SK-N-SH (cell line): ENCODE measurements at regions not wholly inside any gene's neighbourhood (a gene's known extent, or its start where the extent isn't known, plus 50 kb on each side); places are given as distances from the start of the nearest gene placed in this dataset.

ENCODE experiments used
- CTCF ChIA-PET: fragments of 300-600, 350-600 bp; formaldehyde crosslinking; extraction: SDS; loops from one replicate; lab custom pipeline; 2021; lab: Yijun Ruan, JAX
- POLR2A ChIA-PET: fragments of 350-600 bp; sonication (Branson Sonifier 250); formaldehyde crosslinking; extraction: SDS; loops from one replicate; lab custom pipeline; 2020; ENCODE audit warnings: antibody characterized with exemption, inconsistent platforms; lab: Yijun Ruan, JAX
- DNase-seq: peaks from one replicate; pipeline ENCODE4 v3.0.0; 2012
- H2AFZ ChIP-seq: fragments of 200-600 bp; sonication (generic); 2 replicates; pipeline ENCODE4 v1.8.1; 2016; ENCODE audit warnings: antibody characterized with exemption, mild to moderate bottlenecking, low read depth
- H3F3A ChIP-seq: fragments of 200-600 bp; sonication (generic); replicated peaks from 2 replicates; pipeline ENCODE3; 2016; ENCODE audit warnings: antibody characterized with exemption, mild to moderate bottlenecking; ENCODE audit not compliant: insufficient read depth
- H3K27ac ChIP-seq, 2 experiments: fragments of 200-500 bp in 1 of 2; fragments of 200-600 bp in 1 of 2; sonication (Bioruptor generic) in 1 of 2; sonication (generic), shearing (Covaris generic) in 1 of 2; 2 replicates each; pipeline versions ENCODE4 v1.5.1 to v1.6.1; 2014 to 2016; ENCODE audit warnings: low read depth in 2 of 2, inconsistent platforms in 1 of 2, low read length in 1 of 2, mild to moderate bottlenecking in 1 of 2, mixed read lengths in 1 of 2
- H3K27me3 ChIP-seq: fragments of 200-600 bp; sonication (generic), shearing (Covaris generic); 2 replicates; pipeline ENCODE4 v1.6.1; 2016; ENCODE audit warnings: mixed run types; ENCODE audit not compliant: insufficient read depth
- H3K36me3 ChIP-seq, 2 experiments: fragments of 200-500 bp in 1 of 2; fragments of 200-600 bp in 1 of 2; sonication (Bioruptor generic) in 1 of 2; sonication (generic) in 1 of 2; replicated peaks in 1 of 2; 2 replicates each; pipeline versions ENCODE3 to v1.5.1; 2014 to 2016; ENCODE audit warnings: low read length in 1 of 2, mild to moderate bottlenecking in 1 of 2; ENCODE audit not compliant: insufficient read depth in 2 of 2, control insufficient read depth in 1 of 2
- H3K4me1 ChIP-seq, 2 experiments: fragments of 200-500 bp in 1 of 2; fragments of 200-600 bp in 1 of 2; sonication (Bioruptor generic) in 1 of 2; sonication (generic), shearing (Covaris generic) in 1 of 2; 2 replicates each; pipeline versions ENCODE4 v1.5.1 to v1.6.1; 2014 to 2016; ENCODE audit warnings: low read depth in 1 of 2, low read length in 1 of 2, mixed run types in 1 of 2; ENCODE audit not compliant: insufficient read depth in 2 of 2, control insufficient read depth in 1 of 2
- H3K4me2 ChIP-seq: fragments of 200-600 bp; sonication (generic), shearing (Covaris generic); 2 replicates; pipeline ENCODE4 v1.6.1; 2017; ENCODE audit warnings: mixed run types
- H3K4me3 ChIP-seq, 2 experiments: fragments of 200-500 bp in 1 of 2; fragments of 200-600 bp in 1 of 2; sonication (Bioruptor generic) in 1 of 2; sonication (generic), shearing (Covaris generic) in 1 of 2; 2 replicates each; pipeline versions ENCODE4 v1.5.1 to v1.8.1; 2014 to 2016; ENCODE audit warnings: low read depth in 2 of 2, inconsistent platforms in 1 of 2, low read length in 1 of 2, mild to moderate bottlenecking in 1 of 2, mixed read lengths in 1 of 2, moderate library complexity in 1 of 2
- H3K79me2 ChIP-seq: fragments of 200-600 bp; sonication (generic); 2 replicates; pipeline ENCODE4 v1.8.1; 2017; ENCODE audit warnings: mild to moderate bottlenecking; ENCODE audit not compliant: insufficient read depth
- H3K9ac ChIP-seq: fragments of 200-600 bp; sonication (generic); 2 replicates; pipeline ENCODE4 v1.6.1; 2017; ENCODE audit warnings: mixed run types
- H3K9me2 ChIP-seq: fragments of 200-600 bp; sonication (generic); 2 replicates; pipeline ENCODE4 v1.6.1; 2017; ENCODE audit warnings: mixed run types
- H3K9me3 ChIP-seq: fragments of 200-600 bp; sonication (generic); 2 replicates; pipeline ENCODE4 v1.6.1; 2017; ENCODE audit warnings: mixed run types, mild to moderate bottlenecking, moderate library complexity
- H4K20me1 ChIP-seq: fragments of 200-600 bp; sonication (generic); 2 replicates; pipeline ENCODE4 v1.6.1; 2017; ENCODE audit warnings: mild to moderate bottlenecking, mixed run types; ENCODE audit not compliant: insufficient read depth
- ELF1 ChIP-seq: IDR thresholded peaks from 2 replicates; pipeline ENCODE4 v1.4.0; 2012
- EZH2phosphoT487 ChIP-seq: fragments of 200-600 bp; sonication (generic); IDR thresholded peaks from 2 replicates; pipeline ENCODE4 v1.6.1; 2017; ENCODE audit warnings: low read depth, mixed run types, mild to moderate bottlenecking, antibody characterized with exemption, moderate library complexity, borderline replicate concordance
- FOXJ3 ChIP-seq: sonication (generic); formaldehyde crosslinking; IDR thresholded peaks from 2 replicates; pipeline ENCODE4 v1.5.1; 2020; ENCODE audit warnings: mild to moderate bottlenecking, missing genetic modification reagents
- GATA2 ChIP-seq: sonication (generic); formaldehyde crosslinking; IDR thresholded peaks from 2 replicates; pipeline ENCODE4 v1.5.0; 2020; ENCODE audit warnings: mild to moderate bottlenecking, missing genetic modification reagents
- MAX ChIP-seq: IDR thresholded peaks from 2 replicates; pipeline ENCODE4 v1.4.0; 2012; ENCODE audit warnings: low read depth
- PBX3 ChIP-seq: IDR thresholded peaks from 2 replicates; pipeline ENCODE4; 2012
- POLR2AphosphoS5 ChIP-seq: IDR thresholded peaks from 2 replicates; pipeline ENCODE4 v1.6.1; 2012; ENCODE audit warnings: low read depth, low read length
- RCOR1 ChIP-seq: fragments of 150-350 bp; IDR thresholded peaks from 2 replicates; pipeline ENCODE4 v1.6.1; 2017; ENCODE audit warnings: antibody characterized with exemption, low read length
- REST ChIP-seq: IDR thresholded peaks from 2 replicates; pipeline ENCODE4 v1.6.1; 2012; ENCODE audit warnings: mild to moderate bottlenecking, low read depth, low read length, moderate library complexity
- RXRA ChIP-seq: IDR thresholded peaks from 2 replicates; pipeline ENCODE4 v1.4.0; 2012; ENCODE audit warnings: low read depth, mild to moderate bottlenecking, borderline replicate concordance
- TCF12 ChIP-seq: IDR thresholded peaks from 2 replicates; pipeline ENCODE4 v1.4.0; 2012
- TEAD4 ChIP-seq: IDR thresholded peaks from 2 replicates; pipeline ENCODE4 v1.4.0; 2012; ENCODE audit warnings: mild to moderate bottlenecking, borderline replicate concordance; ENCODE audit not compliant: insufficient read depth
- USF2 ChIP-seq: fragments of 150-350 bp; IDR thresholded peaks from 2 replicates; pipeline ENCODE4 v1.6.1; 2017; ENCODE audit warnings: antibody characterized with exemption, low read length, low read depth, borderline replicate concordance
- YY1 ChIP-seq: IDR thresholded peaks from 2 replicates; pipeline ENCODE4 v1.4.0; 2012; ENCODE audit warnings: low read depth, mild to moderate bottlenecking
- WGBS: methylation state at CpG from one replicate; pipeline ENCODE4 v1.1.6; 2017; ENCODE audit warnings: low lambda C conversion rate; 5-methylcytosine and 5-hydroxymethylcytosine counted together

GRCh38 chr12:114232187-114232586 is 173.8 kb downstream of the TBX5 start:
- TF ChIP-seq REST (no peak), GATA2 (CRISPR knock-in tag) (no peak), TEAD4 (no peak)
- no peak overlapping the region for H2AFZ ChIP-seq
- H3K36me3 ChIP-seq: no peaks in the 10 kb centered on the region
- H3K27me3 ChIP-seq: no peaks in the 10 kb centered on the region
- H4K20me1 ChIP-seq: no peaks in the 10 kb centered on the region
- no peaks in the 10 kb centered on the region for H3K4me1 ChIP-seq
- no peaks in the 10 kb centered on the region for H3K79me2 ChIP-seq
- H3K4me3 ChIP-seq: no peak overlapping the region
- H3K27ac ChIP-seq: no peak overlapping the region
- no peaks in the 10 kb centered on the region for H3K9me2 ChIP-seq
- H3F3A ChIP-seq: no peaks in the 10 kb centered on the region
- CTCF ChIA-PET: no interaction called here
- H3K4me2 ChIP-seq: no peak overlapping the region
- DNase-seq: no peak
- WGBS: 52% methylated on average over 2 of the region's 2 CpGs
- H3K9ac ChIP-seq: no peak overlapping the region
- no peaks in the 10 kb centered on the region for H3K9me3 ChIP-seq
- POLR2A ChIA-PET: no interaction called here

GRCh38 chr12:114229150-114229549 is 176.8 kb downstream of the TBX5 start:
- TF ChIP-seq RCOR1: no peak
- TF ChIP-seq TCF12: no peak
- no peak for TF ChIP-seq FOXJ3
- TF ChIP-seq ELF1: no peak
- no peak for TF ChIP-seq USF2
- no peak for TF ChIP-seq RXRA
- no peak for TF ChIP-seq PBX3
- TF ChIP-seq EZH2phosphoT487: no peak
- no peak for TF ChIP-seq YY1
- no peak for TF ChIP-seq MAX
- no peak for TF ChIP-seq POLR2AphosphoS5
- H3K9ac ChIP-seq: no peak overlapping the region
- CTCF ChIA-PET: no interaction called here
- no peak overlapping the region for H3K4me2 ChIP-seq
- no peaks in the 10 kb centered on the region for H3K9me3 ChIP-seq
- no peaks in the 10 kb centered on the region for H3K9me2 ChIP-seq
- no peaks in the 10 kb centered on the region for H3K36me3 ChIP-seq
- no peak overlapping the region for H3K27ac ChIP-seq
- POLR2A ChIA-PET: no interaction called here
- no peaks in the 10 kb centered on the region for H3F3A ChIP-seq
- H3K79me2 ChIP-seq: no peaks in the 10 kb centered on the region
- H3K4me1 ChIP-seq: no peaks in the 10 kb centered on the region
- WGBS: 3% methylated on average over 1 of the region's 1 CpG
- H3K27me3 ChIP-seq: no peaks in the 10 kb centered on the region
- H2AFZ ChIP-seq: no peak overlapping the region
- no peaks in the 10 kb centered on the region for H4K20me1 ChIP-seq
- no peak for DNase-seq
- H3K4me3 ChIP-seq: no peak overlapping the region
